HG03342 (cell line): ENCODE measurements at regions not wholly inside any gene's neighbourhood (a gene's known extent, or its start where the extent isn't known, plus 50 kb on each side); places are given as distances from the start of the nearest gene placed in this dataset.
"Not testable (repeated sequence)": the region's sequence is repeated elsewhere in the genome, so short reads cannot be mapped to it uniquely, and the experiment has no call there.

Experiments
- ATAC-seq: cut with Tn5 transposase; IDR thresholded peaks from one replicate; pipeline ENCODE4 v1.9.1; 2021; ENCODE audit warnings: mild to moderate bottlenecking, moderate library complexity; ENCODE audit not compliant: unreplicated experiment

GRCh38 chr15:31647337-31647826 lies 320.7 kb downstream of the KLF13 start:
- ATAC-seq = not testable (repeated sequence)

- ATAC-seq = not testable (repeated sequence)
Measured at GRCh38 chr15:31649634-31650033, 323.0 kb downstream of the KLF13 start.

GRCh38 chr15:31650055-31650701 lies 323.5 kb downstream of the KLF13 start:
- ATAC-seq = not testable (repeated sequence)

- ATAC-seq = not testable (repeated sequence)
Measured at GRCh38 chr15:31656915-31657314, 330.3 kb downstream of the KLF13 start.

GRCh38 chr15:31660816-31661215 lies 334.2 kb downstream of the KLF13 start:
- ATAC-seq = no peak

- ATAC-seq = not testable (repeated sequence)
Measured at GRCh38 chr15:31665732-31666131, 339.1 kb downstream of the KLF13 start.

GRCh38 chr15:31669158-31669908 lies 342.7 kb downstream of the KLF13 start:
- ATAC-seq = not testable (repeated sequence)

- not testable (repeated sequence) for ATAC-seq
Measured at GRCh38 chr15:31673263-31673662, 346.6 kb downstream of the KLF13 start.

GRCh38 chr15:31681529-31682259 lies 348.6 kb upstream of the CHRNA7 start:
- ATAC-seq = not testable (repeated sequence)

GRCh38 chr15:31687088-31687487 lies 343.2 kb upstream of the CHRNA7 start:
- not testable (repeated sequence) for ATAC-seq

- ATAC-seq = not testable (repeated sequence)
Measured at GRCh38 chr15:31696509-31696908, 333.8 kb upstream of the CHRNA7 start.

- ATAC-seq = not testable (repeated sequence)
Measured at GRCh38 chr15:31705076-31705678, 325.1 kb upstream of the CHRNA7 start.

GRCh38 chr15:31707944-31708702 lies 322.2 kb upstream of the CHRNA7 start:
- peak; percentile 52 for ATAC-seq

- peak; percentile 79 for ATAC-seq
Measured at GRCh38 chr15:31708703-31709327, 321.5 kb upstream of the CHRNA7 start.

GRCh38 chr15:31709479-31709878 lies 320.8 kb upstream of the CHRNA7 start:
- not testable (repeated sequence) for ATAC-seq

GRCh38 chr15:31710806-31711205 lies 319.5 kb upstream of the CHRNA7 start:
- not testable (repeated sequence) for ATAC-seq

- not testable (repeated sequence) for ATAC-seq
Measured at GRCh38 chr15:31715208-31715607, 315.1 kb upstream of the CHRNA7 start.

GRCh38 chr15:31718625-31719024 lies 311.7 kb upstream of the CHRNA7 start:
- not testable (repeated sequence) for ATAC-seq

- ATAC-seq = not testable (repeated sequence)
Measured at GRCh38 chr15:31719396-31720022, 310.8 kb upstream of the CHRNA7 start.
